ENCODE measurements at regions not wholly inside any gene's neighbourhood (a gene's known extent, or its start where the extent isn't known, plus 50 kb on each side); places are given as distances from the start of the nearest gene placed in this dataset.

GRCh38 chr17:78305801-78306200, 54.1 kb downstream of the SOCS3 start:
- DNase-seq = no peak

- DNase-seq = no peak
These were observed 55.3 kb downstream of the SOCS3 start for GRCh38 chr17:78304549-78305037.

- DNase-seq = no peak
These were observed 57.4 kb downstream of the SOCS3 start for GRCh38 chr17:78302478-78302877.

GRCh38 chr17:78301821-78302213, 58.1 kb downstream of the SOCS3 start:
- no peak for DNase-seq

GRCh38 chr17:78300962-78301820, 58.7 kb downstream of the SOCS3 start:
- DNase-seq = peak; percentile 10

DNA sequence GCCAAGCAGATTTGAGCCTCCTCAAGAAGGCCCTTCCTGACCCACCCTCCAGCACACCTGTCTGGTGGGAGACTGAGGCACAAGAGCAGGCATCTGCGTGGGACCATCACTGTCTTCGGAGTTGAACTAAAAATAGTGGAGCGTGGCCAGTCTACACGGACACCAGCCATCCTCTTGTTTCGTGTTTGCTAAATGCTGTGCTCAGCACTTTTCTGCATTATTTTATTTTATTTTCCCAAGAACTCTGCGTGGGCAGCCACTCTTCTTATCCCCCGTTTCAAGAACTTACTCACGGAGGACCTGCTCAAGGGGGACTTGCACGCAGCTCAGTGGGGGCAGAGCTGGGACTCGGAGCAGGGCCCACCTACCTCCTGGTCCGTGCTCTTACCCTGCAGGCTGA, 60.8 kb downstream of the SOCS3 start:
- no peak for DNase-seq

GRCh38 chr17:78294776-78295175, 63.3 kb downstream of the TMEM235 start:
- DNase-seq = no peak

DNA sequence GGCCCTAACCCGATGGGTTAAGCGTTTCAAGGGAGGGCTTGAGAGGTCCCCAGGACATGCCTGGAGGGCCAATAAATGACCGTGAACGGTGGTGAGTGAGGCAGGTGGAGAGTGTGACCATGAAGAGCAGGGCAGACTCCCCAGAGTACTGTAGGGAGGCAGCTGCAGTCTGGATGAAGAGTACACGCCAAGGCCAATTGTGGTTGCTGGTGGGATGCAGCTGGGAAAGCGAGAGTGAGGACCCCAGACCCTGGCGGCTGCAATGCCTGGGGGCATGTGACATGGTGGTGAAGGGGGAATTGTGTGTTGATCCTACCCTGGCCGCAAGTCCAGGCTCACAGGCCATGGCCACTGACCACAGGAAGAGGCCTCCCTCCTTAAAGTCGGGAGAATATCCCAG, 62.9 kb downstream of the TMEM235 start:
- DNase-seq = no peak

DNA sequence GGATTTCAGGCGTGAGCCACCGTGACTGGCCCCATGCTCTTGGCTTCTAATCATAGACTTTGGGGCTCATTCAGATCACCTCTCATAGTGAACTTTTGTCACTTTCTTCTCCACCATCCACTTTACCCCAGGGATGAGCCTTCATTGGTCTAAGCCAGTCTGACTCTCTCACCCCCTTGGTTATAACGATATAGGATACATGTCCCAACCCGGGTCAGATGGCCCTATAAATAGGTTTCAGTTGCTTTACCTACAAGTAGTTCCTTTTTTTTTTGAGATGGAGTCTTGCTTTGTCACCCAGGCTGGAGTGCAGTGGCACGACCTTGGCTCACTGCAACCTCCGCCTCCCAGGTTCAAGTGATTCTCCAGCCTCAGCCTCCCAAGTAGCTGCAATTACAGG, 61.7 kb downstream of the TMEM235 start:
- peak; percentile 7 for DNase-seq

DNA sequence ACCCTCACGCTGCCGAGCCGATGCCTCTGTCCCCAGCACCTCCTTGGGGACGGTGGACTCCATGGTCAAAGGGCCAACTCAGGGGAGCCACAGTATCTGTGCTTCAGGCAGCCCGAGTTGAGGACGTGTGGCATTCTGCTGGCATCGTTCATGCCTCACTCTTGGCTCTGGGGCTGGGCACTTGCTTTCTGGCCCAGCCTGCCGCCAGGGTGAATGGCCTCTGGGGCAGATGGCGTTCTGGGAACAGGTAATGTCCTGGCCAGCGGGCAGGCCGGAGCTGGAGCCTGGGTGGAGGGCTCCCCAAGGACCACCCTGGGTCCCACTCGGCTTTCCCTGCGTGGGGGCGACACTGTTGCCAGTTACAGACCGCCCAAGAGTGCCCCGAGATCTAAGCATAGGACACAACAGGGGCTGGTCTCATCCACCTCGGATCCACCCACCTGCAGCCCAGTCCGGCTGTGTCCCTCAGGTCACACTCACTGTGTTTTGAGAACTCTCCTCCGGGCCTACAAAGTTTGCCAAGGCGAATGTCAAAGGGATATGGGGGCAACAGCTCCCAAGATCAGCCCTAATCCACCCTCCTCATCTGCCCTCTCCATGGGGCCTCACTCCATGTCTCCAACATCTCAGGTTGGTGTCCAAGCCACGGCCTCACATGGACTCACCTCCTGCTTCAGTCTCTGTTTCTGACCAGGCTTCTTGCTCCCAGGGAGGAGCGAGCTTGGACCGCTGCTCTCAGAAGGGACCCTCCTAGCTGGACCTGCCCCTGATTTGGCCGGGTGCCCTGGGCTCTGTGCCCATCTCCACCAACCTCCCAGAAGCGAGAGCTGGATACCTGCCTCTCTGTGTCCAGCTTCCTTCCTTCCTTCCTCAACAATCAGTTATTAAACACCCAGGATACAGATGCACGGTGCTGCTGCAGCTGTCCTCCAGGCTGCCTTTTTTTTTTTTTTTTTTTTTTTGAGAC, 60.8 kb downstream of the TMEM235 start:
- DNase-seq = no peak

DNA sequence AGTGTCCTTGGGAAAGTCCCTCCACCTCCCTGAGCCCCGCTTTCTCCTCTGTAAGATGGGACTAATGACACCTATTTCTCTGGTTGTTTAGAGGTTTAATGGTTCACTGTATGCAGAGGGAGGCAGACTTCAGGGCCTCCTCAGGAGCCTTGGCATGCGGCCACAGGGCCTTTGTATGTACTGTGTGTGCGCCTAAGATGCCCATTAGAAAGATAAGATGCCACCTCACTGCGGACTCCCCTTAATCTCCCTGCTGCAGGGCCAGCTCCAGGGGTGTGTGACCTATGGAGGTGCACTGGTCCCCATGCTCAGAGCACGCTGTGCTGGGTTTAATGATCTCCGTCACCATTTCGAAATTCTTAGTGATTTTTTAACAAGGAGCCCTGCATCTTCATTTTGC, 59.3 kb downstream of the TMEM235 start:
- no peak for DNase-seq

Measured in OCI-M1 (cell line).